MCF 10A (cell line): ENCODE measurements at regions not wholly inside any gene's neighbourhood (a gene's known extent, or its start where the extent isn't known, plus 50 kb on each side); places are given as distances from the start of the nearest gene placed in this dataset.
A peak's percentile ranks its signal among the peaks of the same experiment; 100 is the strongest.

ENCODE experiments used
- BruUV-seq: library from RNA; stranded (reverse); fragments of 400-500 nt; replicated peaks from 2 replicates; lab custom pipeline; 2021; lab: Mats Ljungman, UMichigan
- CTCF ChIA-PET: fragments of 300-600 bp; sonication (Branson Sonifier 250); formaldehyde crosslinking; extraction: SDS; loops from one replicate; lab custom pipeline; 2021; ENCODE audit warnings: antibody characterized with exemption, inconsistent platforms; lab: Yijun Ruan, JAX
- POLR2A ChIA-PET: fragments of 300-600, 350-650 bp; sonication (Branson Sonifier 250); formaldehyde crosslinking; extraction: SDS; loops from one replicate; lab custom pipeline; 2020; ENCODE audit warnings: antibody characterized with exemption, inconsistent platforms; lab: Yijun Ruan, JAX
- DNase-seq: peaks from one replicate; pipeline ENCODE4 v3.0.0-alpha.2; 2018; ENCODE audit not compliant: unreplicated experiment
- H3K27ac Mint-ChIP-seq: one replicate; pipeline ENCODE4 v1.8.0; 2022; ENCODE audit warnings: mild to moderate bottlenecking, low read depth, mixed read lengths; ENCODE audit not compliant: unreplicated experiment
- H3K27me3 Mint-ChIP-seq: one replicate; pipeline ENCODE4 v1.8.0; 2022; ENCODE audit warnings: mixed read lengths; ENCODE audit not compliant: insufficient read depth, unreplicated experiment
- H3K36me3 Mint-ChIP-seq: one replicate; pipeline ENCODE4 v1.8.0; 2022; ENCODE audit warnings: mild to moderate bottlenecking, moderate library complexity, mixed read lengths; ENCODE audit not compliant: insufficient read depth, unreplicated experiment
- H3K4me1 Mint-ChIP-seq: one replicate; pipeline ENCODE4 v1.8.0; 2022; ENCODE audit warnings: mixed read lengths; ENCODE audit not compliant: insufficient read depth, unreplicated experiment
- H3K4me3 Mint-ChIP-seq: one replicate; pipeline ENCODE4 v1.8.0; 2022; ENCODE audit warnings: mild to moderate bottlenecking, moderate library complexity, mixed read lengths; ENCODE audit not compliant: unreplicated experiment
- H3K9me3 Mint-ChIP-seq: one replicate; pipeline ENCODE4 v1.8.0; 2022; ENCODE audit warnings: mixed read lengths; ENCODE audit not compliant: unreplicated experiment
- CTCF ChIP-seq: fragments of 200-600 bp; IDR thresholded peaks from one replicate; pipeline ENCODE4 v1.8.0; 2022; ENCODE audit warnings: antibody characterized with exemption, mild to moderate bottlenecking; ENCODE audit not compliant: unreplicated experiment
- intact Hi-C: fragments of 100-400 bp; cut with micrococcal nuclease; formaldehyde crosslinking; loops from 2 replicates; pipeline ENCODE4 v1.14.1; 2022

- H3K27me3 Mint-ChIP-seq: no peaks in the 10 kb centered on the region
- H3K4me3 Mint-ChIP-seq: no peak overlapping the region
- no peaks in the 10 kb centered on the region for H3K9me3 Mint-ChIP-seq
- BruUV-seq: no TSS peak
- no peaks in the 10 kb centered on the region for H3K4me1 Mint-ChIP-seq
- no peak for DNase-seq
- H3K27ac Mint-ChIP-seq: no peak overlapping the region
- H3K36me3 Mint-ChIP-seq: no peaks in the 10 kb centered on the region
- ChIA-PET CTCF (interaction anchor here (0.6 to 1.2 kb wide), 4 partner anchors 63 to 836 kb away, joined by 3 to 4 read pairs (median 4); no protein-coding TSS in a partner anchor), POLR2A (interaction anchor here (0.5 to 1.0 kb wide), 2 partner anchors 23 to 59 kb away, joined by 3 read pairs; no protein-coding TSS in a partner anchor)
- intact Hi-C loops: no loop called here
- TF ChIP-seq CTCF: no peak
Observed at GRCh38 chr20:51188941-51189340, 166.0 kb upstream of the KCNG1 start.

DNA sequence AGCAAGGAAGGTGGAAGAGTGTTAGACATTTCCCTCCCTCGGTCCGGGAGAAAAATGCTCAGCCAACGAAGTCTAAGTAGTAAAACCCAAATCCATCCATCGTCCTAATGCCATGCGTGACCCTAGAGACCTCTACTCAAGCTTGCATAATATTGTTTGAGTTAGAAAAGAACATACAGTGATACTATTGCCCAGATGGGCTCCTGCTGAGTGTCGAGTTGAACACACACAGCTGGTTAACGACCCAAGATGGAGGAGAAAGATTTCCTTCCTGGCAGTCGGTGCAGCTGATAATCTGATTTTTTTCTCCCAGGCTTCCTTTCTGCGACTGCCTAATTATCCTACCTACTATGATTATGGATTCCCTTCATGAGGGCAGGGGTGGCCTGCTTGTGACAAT lies 164.4 kb upstream of the KCNG1 start:
- CTCF ChIA-PET: no interaction called here
- Mint-ChIP-seq H3K27me3 (peaks cover 9% of the 10 kb centered on the region), H3K36me3 (no peaks in the 10 kb centered on the region), H3K4me1 (no peaks in the 10 kb centered on the region), H3K9me3 (no peaks in the 10 kb centered on the region), H3K27ac (no peak overlapping the region), H3K4me3 (no peak overlapping the region)
- BruUV-seq: no TSS peak
- DNase-seq: no peak
- intact Hi-C loops: no loop called here
- no peak for TF ChIP-seq CTCF
- POLR2A ChIA-PET: no interaction called here

DNA sequence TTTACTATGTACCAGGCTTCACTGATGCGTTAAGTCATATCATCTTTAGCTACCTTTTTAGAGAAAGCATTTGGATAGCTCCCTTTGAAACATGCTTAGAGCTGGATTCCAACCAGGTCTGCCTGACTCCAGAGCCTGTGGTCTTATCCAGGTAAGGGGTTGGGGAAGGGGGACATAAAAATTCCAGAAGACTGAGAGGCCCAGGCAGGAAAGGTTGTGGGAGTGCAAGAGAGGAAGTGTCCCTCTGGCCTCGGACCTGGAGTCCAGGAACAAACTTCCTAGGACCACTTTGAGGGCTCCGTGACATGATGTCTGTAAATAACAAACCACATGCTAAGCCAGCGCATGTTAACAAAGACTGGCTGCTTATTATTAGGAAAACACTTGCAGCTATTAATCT lies 163.0 kb upstream of the KCNG1 start:
- Mint-ChIP-seq H3K4me1 (no peaks in the 10 kb centered on the region), H3K27ac (no peak overlapping the region), H3K36me3 (no peaks in the 10 kb centered on the region), H3K27me3 (peaks cover 23% of the 10 kb centered on the region), H3K4me3 (no peak overlapping the region), H3K9me3 (no peaks in the 10 kb centered on the region)
- intact Hi-C loops: no loop called here
- CTCF ChIA-PET: interaction anchor here (0.6 kb wide), 1 partner anchor 198 kb away, joined by 4 read pairs; no protein-coding TSS in a partner anchor
- no peak for TF ChIP-seq CTCF
- BruUV-seq: no TSS peak
- DNase-seq: no peak
- POLR2A ChIA-PET: interaction anchor here (0.9 kb wide), 1 partner anchor 114 kb away, joined by 3 read pairs; no protein-coding TSS in a partner anchor

- Mint-ChIP-seq H3K27ac (no peak overlapping the region), H3K9me3 (no peaks in the 10 kb centered on the region), H3K27me3 (peaks cover 29% of the 10 kb centered on the region), H3K36me3 (no peaks in the 10 kb centered on the region), H3K4me1 (no peaks in the 10 kb centered on the region), H3K4me3 (no peak overlapping the region)
- ChIA-PET CTCF (no interaction called here), POLR2A (interaction anchor here (0.9 kb wide), 1 partner anchor 114 kb away, joined by 3 read pairs; no protein-coding TSS in a partner anchor)
- TF ChIP-seq CTCF: no peak
- DNase-seq: peak; percentile 13
- BruUV-seq: no TSS peak
- intact Hi-C loops: no loop called here
Observed at GRCh38 chr20:51185277-51185676, 162.4 kb upstream of the KCNG1 start.
